Small intestine (tissue), 7 donors: ENCODE measurements at regions not wholly inside any gene's neighbourhood (a gene's known extent, or its start where the extent isn't known, plus 50 kb on each side); places are given as distances from the start of the nearest gene placed in this dataset.
"Not testable (repeated sequence)": the region's sequence is repeated elsewhere in the genome, so short reads cannot be mapped to it uniquely, and the experiment has no call there.

Experiments
- DNase-seq, 2 donors: peaks; one replicate each; pipeline versions ENCODE4 v3.0.0 to v3.0.0-alpha.2; 2013
- FAIRE-seq: peaks from 2 replicates; lab custom pipeline; 2012; peaks lifted over from hg19 to GRCh38; lab: Jason Lieb, UNC
- H3K27ac ChIP-seq, 3 donors: one replicate each; pipeline ENCODE4 v1.5.1; 2013; ENCODE audit warnings: low read length in 2 of 3, mild to moderate bottlenecking in 2 of 3, control low read depth in 1 of 3, inconsistent platforms in 1 of 3, low read depth in 1 of 3, moderate library complexity in 1 of 3
- H3K27me3 ChIP-seq, 3 donors: one replicate each; pipeline ENCODE4 v1.6.1; 2013; ENCODE audit warnings: low read length in 3 of 3, inconsistent platforms in 1 of 3; ENCODE audit not compliant: control insufficient read depth in 3 of 3, insufficient read depth in 3 of 3
- H3K36me3 ChIP-seq, 3 donors: one replicate each; pipeline ENCODE4 v1.6.1; 2013; ENCODE audit warnings: low read length in 3 of 3, inconsistent platforms in 1 of 3, low read depth in 1 of 3, mild to moderate bottlenecking in 1 of 3, moderate library complexity in 1 of 3; ENCODE audit not compliant: control insufficient read depth in 3 of 3, insufficient read depth in 2 of 3
- H3K4me1 ChIP-seq, 3 donors: one replicate each; pipeline ENCODE4 v1.6.1; 2013; ENCODE audit warnings: low read length in 2 of 3, inconsistent platforms in 1 of 3, low read depth in 1 of 3, mild to moderate bottlenecking in 1 of 3, moderate library complexity in 1 of 3; ENCODE audit not compliant: control insufficient read depth in 3 of 3, insufficient read depth in 2 of 3
- H3K4me3 ChIP-seq, 3 donors: one replicate each; pipeline ENCODE4 v1.5.1; 2013; ENCODE audit warnings: low read length in 3 of 3, control low read depth in 1 of 3, inconsistent platforms in 1 of 3, low read depth in 1 of 3, mild to moderate bottlenecking in 1 of 3, moderate library complexity in 1 of 3
- H3K9me3 ChIP-seq, 2 donors: one replicate each; pipeline ENCODE4 v1.6.1; 2013; ENCODE audit warnings: low read depth in 1 of 2, low read length in 1 of 2; ENCODE audit not compliant: control insufficient read depth in 2 of 2, insufficient read depth in 1 of 2
- WGBS, 3 donors: extraction: QIAGEN DNeasy Blood & Tissue Kit; methylation state at CpG; one replicate each; pipeline ENCODE4 v1.1.7; 2013; 5-methylcytosine and 5-hydroxymethylcytosine counted together
- donor health status: healthy with polysubstance abuse.
- donor health status: control.
- donor health status: control.
- donor health status: Bipolar disorder and iron deficiency.
- donor health status: healthy.

DNA sequence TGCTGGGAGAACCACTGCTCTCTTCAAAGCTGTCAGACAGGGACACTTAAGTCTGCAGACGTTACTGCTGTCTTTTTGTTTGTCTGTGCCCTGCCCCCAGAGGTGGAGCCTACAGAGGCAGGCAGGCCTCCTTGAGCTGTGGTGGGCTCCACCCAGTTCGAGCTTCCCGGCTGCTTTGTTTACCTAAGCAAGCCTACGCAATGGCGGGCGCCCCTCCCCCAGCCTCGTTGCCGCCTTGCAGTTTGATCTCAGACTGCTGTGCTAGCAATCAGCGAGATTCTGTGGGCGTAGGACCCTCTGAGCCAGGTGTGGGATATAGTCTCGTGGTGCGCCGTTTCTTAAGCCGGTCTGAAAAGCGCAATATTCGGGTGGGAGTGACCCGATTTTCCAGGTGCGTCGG lies 242.6 kb upstream of the DEPDC1 start:
- not testable (repeated sequence) for DNase-seq, H3K36me3 ChIP-seq, H3K4me3 ChIP-seq, FAIRE-seq, H3K27ac ChIP-seq, H3K9me3 ChIP-seq, H3K4me1 ChIP-seq, H3K27me3 ChIP-seq
- WGBS, 3 donors: 77 to 82% (median 82%) methylated on average over 7 to 14 of the region's 19 CpGs

- Histone ChIP-seq H3K4me3 (no peak overlapping the region), H3K27me3 (no peaks in the 10 kb centered on the region), H3K4me1 (no peaks in the 10 kb centered on the region), H3K27ac (no peak overlapping the region), H3K9me3 (peaks cover 0 to 12% of the 10 kb centered on the region in 2 donors), H3K36me3 (no peaks in the 10 kb centered on the region)
- FAIRE-seq (no peak), DNase-seq (no peak)
- 49 to 53% (median 51%) methylated on average over 2 of the region's 2 CpGs for WGBS, 3 donors
These were observed 248.1 kb upstream of the DEPDC1 start for GRCh38 chr1:68745011-68745410.

- no peak overlapping the region for H3K27ac ChIP-seq
- WGBS, 3 donors: 42 to 54% (median 43%) methylated on average over 1 of the region's 1 CpG
- H3K36me3 ChIP-seq: no peaks in the 10 kb centered on the region
- peaks cover 0 to 12% of the 10 kb centered on the region in 2 donors for H3K9me3 ChIP-seq
- no peaks in the 10 kb centered on the region for H3K27me3 ChIP-seq
- H3K4me1 ChIP-seq: no peaks in the 10 kb centered on the region
- H3K4me3 ChIP-seq: no peak overlapping the region
- FAIRE-seq (no peak), DNase-seq (no peak)
These were observed 248.6 kb upstream of the DEPDC1 start for GRCh38 chr1:68745451-68745850.

DNA sequence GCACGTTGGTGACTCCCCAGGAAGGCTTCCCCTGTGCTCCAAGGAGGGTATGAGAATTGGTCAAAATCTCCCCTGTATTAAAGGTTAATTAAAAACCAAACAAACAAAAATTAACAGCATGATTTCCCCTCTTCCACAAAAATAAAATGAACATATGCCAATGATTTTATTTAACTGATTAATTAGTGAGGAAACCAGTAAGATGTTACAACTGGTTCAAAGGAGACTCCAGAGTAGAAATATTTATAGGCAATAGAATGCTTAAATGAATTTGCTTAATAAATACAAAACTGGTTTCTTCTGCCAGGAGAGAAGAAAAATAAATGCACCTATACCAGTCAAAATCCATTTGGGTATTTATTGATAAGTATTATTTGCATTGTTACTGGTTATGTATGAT lies 249.5 kb upstream of the DEPDC1 start:
- no peak overlapping the region for H3K4me3 ChIP-seq
- FAIRE-seq: no peak
- WGBS, 3 donors: 64 to 71% (median 65%) methylated on average over 1 of the region's 1 CpG

GRCh38 chr1:68751723-68752122 lies 254.8 kb upstream of the DEPDC1 start:
- peaks cover 0 to 4% of the 10 kb centered on the region in 2 donors for H3K9me3 ChIP-seq
- no peak overlapping the region for H3K27ac ChIP-seq
- 69 to 78% (median 74%) methylated on average over 2 of the region's 2 CpGs for WGBS, 3 donors
- no peak for FAIRE-seq
- H3K36me3 ChIP-seq: no peaks in the 10 kb centered on the region
- H3K27me3 ChIP-seq: no peaks in the 10 kb centered on the region
- H3K4me3 ChIP-seq: no peak overlapping the region
- DNase-seq: no peak
- no peaks in the 10 kb centered on the region for H3K4me1 ChIP-seq

More for the DNA sequence above, 249.5 kb upstream of the DEPDC1 start:
- Histone ChIP-seq H3K27ac (no peak overlapping the region), H3K9me3 (peaks cover 0 to 12% of the 10 kb centered on the region in 2 donors), H3K4me1 (no peaks in the 10 kb centered on the region), H3K27me3 (no peaks in the 10 kb centered on the region), H3K36me3 (no peaks in the 10 kb centered on the region)
- DNase-seq: no peak

DNA sequence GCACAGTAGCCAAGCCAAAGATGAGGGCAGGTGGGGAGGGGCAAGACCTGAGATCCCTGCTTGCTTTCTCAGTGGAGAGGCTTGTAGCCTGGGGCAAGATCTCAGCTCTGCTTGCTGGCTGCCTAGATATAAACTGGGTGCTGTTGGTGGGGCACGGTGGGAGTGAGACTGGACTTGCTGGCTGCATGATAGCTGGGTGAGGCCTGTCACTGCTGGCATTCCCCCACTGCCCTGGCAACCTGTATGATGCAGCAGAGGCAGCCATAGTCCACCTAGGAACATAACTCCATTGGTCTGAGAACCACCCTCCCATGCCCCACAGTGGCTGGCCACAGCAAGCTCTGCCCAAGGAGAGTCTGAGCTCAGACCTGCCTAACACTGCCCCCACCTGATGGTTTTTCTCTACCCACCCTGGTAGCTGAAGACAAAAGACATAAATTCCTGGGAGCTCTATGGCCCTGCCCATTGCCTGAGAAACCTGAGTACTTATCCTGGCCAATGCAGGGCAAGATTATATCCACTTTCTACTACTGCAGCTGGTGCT lies 261.9 kb upstream of the DEPDC1 start:
- FAIRE-seq (no peak), DNase-seq (no peak)
- H3K9me3 ChIP-seq: peaks cover 0 to 8% of the 10 kb centered on the region in 2 donors
- no peak overlapping the region for H3K4me3 ChIP-seq
- no peaks in the 10 kb centered on the region for H3K36me3 ChIP-seq
- WGBS, 3 donors: 58 to 79% (median 67%) methylated on average over 1 of the region's 1 CpG
- H3K4me1 ChIP-seq: no peaks in the 10 kb centered on the region
- H3K27ac ChIP-seq: no peak overlapping the region
- no peaks in the 10 kb centered on the region for H3K27me3 ChIP-seq

DNA sequence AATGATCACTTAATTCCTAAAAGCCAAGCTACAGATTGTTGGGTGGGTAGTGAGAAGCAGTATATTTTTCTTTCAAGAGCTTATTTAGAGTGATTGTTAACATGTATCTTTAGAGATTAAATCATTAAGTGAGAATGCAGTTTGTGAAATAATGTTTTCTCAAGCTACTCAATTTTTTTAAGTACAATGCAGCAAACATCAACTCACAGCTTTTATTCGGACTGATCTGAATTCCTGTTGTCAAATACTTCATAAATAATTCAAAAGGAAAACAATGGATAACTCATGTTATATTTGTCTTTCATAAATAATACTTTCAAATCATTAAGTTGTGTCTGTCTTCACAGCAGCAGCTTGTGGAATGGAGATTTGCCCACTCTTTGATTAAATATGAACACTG lies 271.1 kb upstream of the DEPDC1 start:
- no peak overlapping the region for H3K4me3 ChIP-seq
- no peaks in the 10 kb centered on the region for H3K36me3 ChIP-seq
- no peak for DNase-seq
- no peaks in the 10 kb centered on the region for H3K27me3 ChIP-seq
- H3K4me1 ChIP-seq: no peaks in the 10 kb centered on the region
- no peaks in the 10 kb centered on the region for H3K9me3 ChIP-seq
- no peak for FAIRE-seq
- 56 to 79% (median 63%) methylated on average over 1 of the region's 1 CpG for WGBS, 3 donors
- H3K27ac ChIP-seq: no peak overlapping the region

GRCh38 chr1:68770817-68771216 lies 273.9 kb upstream of the DEPDC1 start:
- no peak for DNase-seq
- Histone ChIP-seq H3K4me1 (no peaks in the 10 kb centered on the region), H3K9me3 (no peaks in the 10 kb centered on the region), H3K36me3 (no peaks in the 10 kb centered on the region), H3K27ac (no peak overlapping the region), H3K27me3 (no peaks in the 10 kb centered on the region), H3K4me3 (no peak overlapping the region)
- FAIRE-seq: no peak
- 80 to 86% (median 80%) methylated on average over 3 of the region's 3 CpGs for WGBS, 3 donors

- FAIRE-seq: no peak
- Histone ChIP-seq H3K27me3 (no peaks in the 10 kb centered on the region), H3K4me1 (no peaks in the 10 kb centered on the region), H3K27ac (no peak overlapping the region), H3K9me3 (peaks cover 0 to 7% of the 10 kb centered on the region in 2 donors), H3K36me3 (no peaks in the 10 kb centered on the region), H3K4me3 (no peak overlapping the region)
- WGBS, 3 donors: 51 to 80% (median 61%) methylated on average over 3 of the region's 3 CpGs
- DNase-seq: no peak
These were observed 281.0 kb upstream of the DEPDC1 start for GRCh38 chr1:68777851-68778250.
